ENCODE measurements at regions not wholly inside any gene's neighbourhood (a gene's known extent, or its start where the extent isn't known, plus 50 kb on each side); places are given as distances from the start of the nearest gene placed in this dataset.

GRCh38 chr4:57633212-57633859 is 523.2 kb upstream of the IGFBP7 start:
- no peak overlapping the region for H3K4me3 ChIP-seq
- no peak for ATAC-seq (ENCODE audit: low FRiP score in 2 of 2)
- H3K27ac ChIP-seq, result no peak overlapping the region
- TF ChIP-seq CTCF (IDR thresholded peaks at IDR 0.05) (no peak), POLR2A (IDR thresholded peaks at IDR 0.05) (no peak), POLR2AphosphoS5 (IDR thresholded peaks at IDR 0.05) (no peak), EP300 (IDR thresholded peaks at IDR 0.05) (no peak)
- no peaks in the 10 kb centered on the region for H3K9me3 ChIP-seq
- H3K4me1 ChIP-seq, result no peaks in the 10 kb centered on the region
- H3K36me3 ChIP-seq, result no peaks in the 10 kb centered on the region
- WGBS, 2 donors, result 51 to 65% methylated on average over 3 of the region's 3 CpGs
- no peaks in the 10 kb centered on the region for H3K27me3 ChIP-seq
- DNase-seq, result no peak

GRCh38 chr4:57632564-57632963 is 522.4 kb upstream of the IGFBP7 start:
- H3K27me3 ChIP-seq, result no peaks in the 10 kb centered on the region
- no peak for ATAC-seq (ENCODE audit: low FRiP score in 2 of 2)

DNA sequence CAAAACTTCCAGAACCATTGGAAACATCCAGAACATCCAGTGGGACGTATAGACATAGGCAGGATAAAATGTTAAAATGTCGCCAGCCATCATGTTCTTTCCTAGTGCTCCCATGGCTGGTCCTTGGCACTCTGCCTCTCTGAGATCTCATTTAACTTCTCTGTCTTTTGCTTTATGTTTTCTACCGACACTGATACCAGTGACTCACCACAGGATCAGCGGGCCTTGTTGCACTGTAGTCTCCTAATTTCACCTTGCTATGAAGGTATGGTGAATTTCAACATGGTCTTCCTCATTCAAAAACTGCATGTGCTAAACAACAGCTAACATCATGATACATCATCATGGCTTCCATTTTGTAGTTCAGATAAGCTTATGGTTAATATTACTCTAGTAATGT is 521.0 kb upstream of the IGFBP7 start:
- Histone ChIP-seq H3K4me1 (no peaks in the 10 kb centered on the region), H3K36me3 (no peaks in the 10 kb centered on the region), H3K27me3 (no peaks in the 10 kb centered on the region), H3K27ac (no peak overlapping the region), H3K4me3 (no peak overlapping the region), H3K9me3 (no peaks in the 10 kb centered on the region)
- WGBS, 2 donors, result 88 to 95% methylated on average over 4 of the region's 4 CpGs
- ATAC-seq (ENCODE audit: low FRiP score in 2 of 2) (no peak), DNase-seq (no peak)
- TF ChIP-seq CTCF (IDR thresholded peaks at IDR 0.05) (no peak), POLR2AphosphoS5 (IDR thresholded peaks at IDR 0.05) (no peak), POLR2A (IDR thresholded peaks at IDR 0.05) (no peak), EP300 (IDR thresholded peaks at IDR 0.05) (no peak)

More at GRCh38 chr4:57632564-57632963, 522.4 kb upstream of the IGFBP7 start:
- DNase-seq, result no peak
- no peak for TF ChIP-seq CTCF (IDR thresholded peaks at IDR 0.05)
- no peak for TF ChIP-seq POLR2A (IDR thresholded peaks at IDR 0.05)
- no peak for TF ChIP-seq POLR2AphosphoS5 (IDR thresholded peaks at IDR 0.05)
- TF ChIP-seq EP300 (IDR thresholded peaks at IDR 0.05), result no peak
- Histone ChIP-seq H3K9me3 (no peaks in the 10 kb centered on the region), H3K27ac (no peak overlapping the region), H3K36me3 (no peaks in the 10 kb centered on the region), H3K4me3 (no peak overlapping the region), H3K4me1 (no peaks in the 10 kb centered on the region)
- 74 to 76% methylated on average over 2 of the region's 2 CpGs for WGBS, 2 donors

DNA sequence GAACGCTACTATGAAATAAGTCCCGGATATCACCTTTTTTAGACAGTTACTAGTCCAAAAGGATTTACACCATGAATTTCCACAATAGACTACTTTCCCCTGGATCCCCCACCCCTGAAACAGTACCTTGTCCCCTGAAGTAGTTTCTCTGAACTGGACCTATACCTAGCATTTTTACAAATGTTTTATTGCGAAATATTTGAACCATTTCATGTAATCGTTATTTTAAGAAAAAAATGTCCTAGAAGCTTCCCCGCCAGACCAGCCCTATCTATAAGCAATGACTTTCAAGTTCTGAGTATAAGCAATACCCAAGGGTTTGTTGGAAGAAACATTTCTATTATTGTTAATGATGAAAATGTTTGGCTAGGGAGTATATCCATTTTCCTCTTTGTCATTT is 517.8 kb upstream of the IGFBP7 start:
- Histone ChIP-seq H3K27me3 (no peaks in the 10 kb centered on the region), H3K4me3 (no peak overlapping the region), H3K4me1 (no peaks in the 10 kb centered on the region), H3K9me3 (peaks cover 0 to 6% (median 0%) of the 10 kb centered on the region in 4 donors), H3K36me3 (no peaks in the 10 kb centered on the region), H3K27ac (no peak overlapping the region)
- 90 to 94% methylated on average over 5 of the region's 5 CpGs for WGBS, 2 donors
- ATAC-seq (ENCODE audit: low FRiP score in 2 of 2) (no peak), DNase-seq (no peak)
- no peak for TF ChIP-seq POLR2AphosphoS5 (IDR thresholded peaks at IDR 0.05)
- TF ChIP-seq EP300 (IDR thresholded peaks at IDR 0.05), result no peak
- TF ChIP-seq POLR2A (IDR thresholded peaks at IDR 0.05), result no peak
- no peak for TF ChIP-seq CTCF (IDR thresholded peaks at IDR 0.05)

DNA sequence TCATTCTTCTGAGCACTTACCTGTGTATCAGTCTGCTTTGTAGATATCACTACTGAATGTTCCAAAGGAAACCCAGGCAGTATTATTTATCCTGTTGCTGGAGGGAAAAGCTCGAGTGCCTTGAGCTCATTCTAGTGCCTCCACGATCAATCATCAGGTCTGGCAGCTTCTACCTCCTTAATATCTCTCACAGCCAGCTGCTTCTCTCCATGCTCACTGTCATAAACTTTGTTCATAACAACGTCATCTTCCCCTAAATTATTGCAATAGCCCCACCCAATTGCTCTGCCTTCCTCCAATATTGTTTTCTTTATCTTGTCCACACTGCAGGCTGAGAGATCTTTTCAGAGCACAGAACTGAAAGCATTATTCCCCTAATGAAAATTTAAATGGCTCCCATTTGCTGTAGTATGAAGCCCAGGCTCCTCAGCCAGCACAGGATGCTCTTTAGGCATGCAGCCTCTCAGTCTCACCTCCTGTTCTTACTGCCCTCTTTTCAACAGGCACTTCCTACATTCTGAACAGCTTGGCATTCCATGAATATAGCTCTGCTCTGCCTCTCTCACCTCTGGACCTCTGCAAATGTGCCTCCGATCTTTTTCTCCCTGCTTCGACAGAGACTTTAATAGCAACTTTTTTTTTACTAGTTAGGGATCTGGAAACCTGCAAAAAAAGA is 504.2 kb upstream of the IGFBP7 start:
- ATAC-seq (ENCODE audit: low FRiP score in 2 of 2), result no peak
- 41 to 49% methylated on average over 5 of the region's 5 CpGs for WGBS, 2 donors
- DNase-seq, result no peak
- TF ChIP-seq POLR2AphosphoS5 (IDR thresholded peaks at IDR 0.05) (no peak), POLR2A (IDR thresholded peaks at IDR 0.05) (no peak), CTCF (IDR thresholded peaks at IDR 0.05) (no peak), EP300 (IDR thresholded peaks at IDR 0.05) (no peak)
- H3K9me3 ChIP-seq, result no peaks in the 10 kb centered on the region
- no peak overlapping the region for H3K27ac ChIP-seq
- no peaks in the 10 kb centered on the region for H3K27me3 ChIP-seq
- no peaks in the 10 kb centered on the region for H3K4me1 ChIP-seq
- no peaks in the 10 kb centered on the region for H3K36me3 ChIP-seq
- H3K4me3 ChIP-seq, result no peak overlapping the region
